DND-41 (cell line): ENCODE measurements at regions not wholly inside any gene's neighbourhood (a gene's known extent, or its start where the extent isn't known, plus 50 kb on each side); places are given as distances from the start of the nearest gene placed in this dataset.

Experiments used
- ATAC-seq: fragments of 200-7000 bp; cut with Tn5 transposase; 3 replicates; pipeline ENCODE4 v1.9.1; 2021; ENCODE audit warnings: low read depth; ENCODE audit not compliant: insufficient read depth
- DNase-seq: peaks from one replicate; pipeline ENCODE4 v3.0.0-alpha.2; 2020
- H2AFZ ChIP-seq: 2 replicates; pipeline ENCODE4 v1.6.0; 2012; ENCODE audit warnings: low read depth, low read length
- H3K27ac ChIP-seq: 2 replicates; pipeline ENCODE4 v1.5.1; 2012; ENCODE audit warnings: low read length, inconsistent platforms
- H3K27me3 ChIP-seq: fragments of 200-600 bp; sonication (generic); 2 replicates; pipeline ENCODE4 v1.6.0; 2012; ENCODE audit warnings: low read length, mild to moderate bottlenecking, inconsistent platforms; ENCODE audit not compliant: insufficient read depth, poor library complexity
- H3K36me3 ChIP-seq: 2 replicates; pipeline ENCODE4 v1.5.1; 2012; ENCODE audit warnings: low read length, inconsistent platforms; ENCODE audit not compliant: insufficient read depth
- H3K4me1 ChIP-seq: 2 replicates; pipeline ENCODE4 v1.5.1; 2012; ENCODE audit warnings: mild to moderate bottlenecking, low read length; ENCODE audit not compliant: insufficient read depth
- H3K4me2 ChIP-seq: 2 replicates; pipeline ENCODE4 v1.6.0; 2012; ENCODE audit warnings: mild to moderate bottlenecking, moderate library complexity, low read length, inconsistent platforms; ENCODE audit not compliant: insufficient read depth
- H3K4me3 ChIP-seq, 2 experiments: fragments of 200-600 bp in 1 of 2; shearing (Covaris generic) in 1 of 2; 2 replicates each; pipeline ENCODE4 v1.5.1; 2012 to 2016; ENCODE audit warnings: inconsistent platforms in 2 of 2, low read length in 2 of 2, mild to moderate bottlenecking in 2 of 2, low read depth in 1 of 2, moderate library complexity in 1 of 2
- H3K79me2 ChIP-seq: 2 replicates; pipeline ENCODE4 v1.6.0; 2012; ENCODE audit warnings: low read length, inconsistent platforms; ENCODE audit not compliant: insufficient read depth
- H3K9ac ChIP-seq: 2 replicates; pipeline ENCODE4 v1.6.0; 2012; ENCODE audit warnings: low read depth, mild to moderate bottlenecking, inconsistent platforms, low read length, moderate library complexity
- H3K9me3 ChIP-seq: 2 replicates; pipeline ENCODE4 v1.5.1; 2012; ENCODE audit warnings: low read length, moderate library complexity, mild to moderate bottlenecking, inconsistent platforms; ENCODE audit not compliant: insufficient read depth, severe bottlenecking
- H4K20me1 ChIP-seq: 2 replicates; pipeline ENCODE4 v1.6.0; 2012; ENCODE audit warnings: low read length; ENCODE audit not compliant: insufficient read depth
- EZH2 ChIP-seq: IDR thresholded peaks from 3 replicates; pipeline ENCODE4 v1.6.1; 2012; ENCODE audit warnings: borderline replicate concordance, low read depth, mild to moderate bottlenecking, moderate library complexity, low read length, inconsistent platforms; ENCODE audit not compliant: severe bottlenecking
- TF ChIP-seq, protein P1 (sequence below): IDR thresholded peaks from 2 replicates; pipeline ENCODE4 v1.5.1; 2012; ENCODE audit warnings: borderline replicate concordance, low read length, moderate library complexity, mild to moderate bottlenecking; ENCODE audit not compliant: poor library complexity, severe bottlenecking; ENCODE audit errors: extremely low read depth

DNA sequence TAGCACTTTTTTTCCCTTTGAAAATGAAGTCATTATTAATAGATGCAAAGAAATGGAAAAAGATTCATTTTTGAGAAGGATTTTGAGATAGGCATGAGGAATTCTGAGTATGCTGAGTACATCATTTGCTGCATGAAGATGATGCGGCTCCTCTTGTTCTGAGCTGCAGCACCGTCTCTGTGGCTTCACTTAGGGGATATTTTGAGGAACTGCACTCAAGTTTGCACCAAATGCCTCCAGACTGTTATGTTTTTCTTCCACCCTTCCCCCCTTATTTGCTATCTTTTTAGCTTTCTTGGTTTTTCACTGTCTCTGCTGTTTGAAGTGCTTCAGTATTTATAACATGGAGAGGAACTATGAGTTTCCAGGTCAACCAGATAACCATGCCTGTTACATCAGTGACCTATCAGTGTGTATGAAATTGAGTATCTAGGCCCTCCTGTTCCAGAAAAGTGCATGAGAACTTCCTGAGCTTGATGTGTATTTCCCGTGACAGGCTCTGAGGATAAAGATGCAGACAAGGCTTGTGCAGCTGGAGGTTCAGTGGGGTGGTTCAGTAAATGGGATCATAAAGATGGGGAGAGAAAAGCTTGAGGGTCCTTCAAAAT is 128.7 kb downstream of the PDCD6IP start:
- ATAC-seq: no peak
- Histone ChIP-seq H2AFZ (no peak overlapping the region), H3K79me2 (no peaks in the 10 kb centered on the region), H4K20me1 (no peaks in the 10 kb centered on the region), H3K4me2 (no peak overlapping the region), H3K4me1 (no peaks in the 10 kb centered on the region), H3K4me3 (no peak overlapping the region), H3K36me3 (no peaks in the 10 kb centered on the region), H3K27me3 (no peaks in the 10 kb centered on the region), H3K9ac (no peak overlapping the region), H3K9me3 (no peaks in the 10 kb centered on the region), H3K27ac (no peak overlapping the region)
- DNase-seq: no peak
- TF ChIP-seq, protein P1, sequence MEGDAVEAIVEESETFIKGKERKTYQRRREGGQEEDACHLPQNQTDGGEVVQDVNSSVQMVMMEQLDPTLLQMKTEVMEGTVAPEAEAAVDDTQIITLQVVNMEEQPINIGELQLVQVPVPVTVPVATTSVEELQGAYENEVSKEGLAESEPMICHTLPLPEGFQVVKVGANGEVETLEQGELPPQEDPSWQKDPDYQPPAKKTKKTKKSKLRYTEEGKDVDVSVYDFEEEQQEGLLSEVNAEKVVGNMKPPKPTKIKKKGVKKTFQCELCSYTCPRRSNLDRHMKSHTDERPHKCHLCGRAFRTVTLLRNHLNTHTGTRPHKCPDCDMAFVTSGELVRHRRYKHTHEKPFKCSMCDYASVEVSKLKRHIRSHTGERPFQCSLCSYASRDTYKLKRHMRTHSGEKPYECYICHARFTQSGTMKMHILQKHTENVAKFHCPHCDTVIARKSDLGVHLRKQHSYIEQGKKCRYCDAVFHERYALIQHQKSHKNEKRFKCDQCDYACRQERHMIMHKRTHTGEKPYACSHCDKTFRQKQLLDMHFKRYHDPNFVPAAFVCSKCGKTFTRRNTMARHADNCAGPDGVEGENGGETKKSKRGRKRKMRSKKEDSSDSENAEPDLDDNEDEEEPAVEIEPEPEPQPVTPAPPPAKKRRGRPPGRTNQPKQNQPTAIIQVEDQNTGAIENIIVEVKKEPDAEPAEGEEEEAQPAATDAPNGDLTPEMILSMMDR: no peak
- no peak for TF ChIP-seq EZH2

DNA sequence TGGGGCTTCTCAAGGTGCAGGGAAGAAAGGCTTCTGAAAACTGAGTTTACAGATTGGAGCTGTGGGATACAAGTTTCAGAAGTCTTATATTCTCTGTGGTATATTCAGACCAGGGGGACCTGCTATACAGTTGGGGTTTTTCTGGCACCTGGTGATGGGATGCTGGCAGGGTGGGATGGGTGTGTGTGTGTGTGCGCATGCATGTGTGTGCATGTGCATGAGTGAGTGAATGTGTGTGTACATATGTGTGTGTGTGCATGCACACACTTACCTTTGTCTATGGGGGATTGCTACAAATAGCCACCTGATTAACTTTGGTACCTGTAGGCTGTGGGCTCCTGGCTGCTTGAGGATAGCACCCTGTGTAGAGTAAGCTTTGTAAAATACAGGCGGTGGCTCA is 131.4 kb downstream of the PDCD6IP start:
- TF ChIP-seq, protein P1: no peak
- H4K20me1 ChIP-seq: no peaks in the 10 kb centered on the region
- DNase-seq (no peak), ATAC-seq (no peak)
- no peaks in the 10 kb centered on the region for H3K9me3 ChIP-seq
- no peak overlapping the region for H2AFZ ChIP-seq
- no peaks in the 10 kb centered on the region for H3K79me2 ChIP-seq
- no peak overlapping the region for H3K4me3 ChIP-seq
- no peaks in the 10 kb centered on the region for H3K4me1 ChIP-seq
- H3K27me3 ChIP-seq: no peaks in the 10 kb centered on the region
- H3K27ac ChIP-seq: no peak overlapping the region
- H3K36me3 ChIP-seq: no peaks in the 10 kb centered on the region
- no peak overlapping the region for H3K4me2 ChIP-seq
- no peak overlapping the region for H3K9ac ChIP-seq

DNA sequence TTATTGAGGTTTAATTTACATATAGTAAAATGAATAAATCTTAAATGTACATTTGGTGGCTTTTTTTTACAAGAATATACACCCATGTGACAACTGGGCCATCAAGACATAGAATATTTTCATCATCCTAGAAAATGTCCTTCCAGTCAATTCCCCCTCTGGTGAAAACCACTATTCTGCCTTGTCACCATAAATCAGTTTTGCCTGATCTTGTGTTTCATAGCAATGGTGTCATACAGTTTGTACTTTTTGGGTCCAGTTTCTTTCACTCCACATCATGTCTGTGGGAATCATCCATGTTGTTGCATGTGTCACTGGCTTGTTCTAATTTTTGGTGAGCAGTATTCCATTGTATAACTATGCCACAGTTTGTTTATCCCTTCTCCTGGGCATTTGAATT is 133.1 kb downstream of the PDCD6IP start:
- H3K4me3 ChIP-seq: no peak overlapping the region
- no peak for TF ChIP-seq EZH2
- TF ChIP-seq, protein P1: no peak
- no peaks in the 10 kb centered on the region for H3K36me3 ChIP-seq
- H3K9me3 ChIP-seq: no peaks in the 10 kb centered on the region
- H3K79me2 ChIP-seq: no peaks in the 10 kb centered on the region
- no peak overlapping the region for H3K4me2 ChIP-seq
- H3K27me3 ChIP-seq: no peaks in the 10 kb centered on the region
- H4K20me1 ChIP-seq: no peaks in the 10 kb centered on the region
- no peak for DNase-seq
- H3K27ac ChIP-seq: no peak overlapping the region
- ATAC-seq: no peak
- H2AFZ ChIP-seq: no peak overlapping the region
- H3K9ac ChIP-seq: no peak overlapping the region
- no peaks in the 10 kb centered on the region for H3K4me1 ChIP-seq
